Endodermal cell (in vitro differentiated cells): ENCODE measurements at regions not wholly inside any gene's neighbourhood (a gene's known extent, or its start where the extent isn't known, plus 50 kb on each side); places are given as distances from the start of the nearest gene placed in this dataset.

Experiments used
- DNase-seq: peaks from one replicate; pipeline ENCODE4 v3.0.0-alpha.2; 2017
- H3K27ac ChIP-seq: 2 replicates; pipeline ENCODE4 v1.5.1; 2013; ENCODE audit warnings: mild to moderate bottlenecking, low read depth, low read length, moderate library complexity
- H3K27me3 ChIP-seq: 2 replicates; pipeline ENCODE4 v1.6.1; 2013; ENCODE audit warnings: mild to moderate bottlenecking, low read length, moderate library complexity; ENCODE audit not compliant: insufficient read depth, control insufficient read depth, poor library complexity, severe bottlenecking
- H3K36me3 ChIP-seq: 2 replicates; pipeline ENCODE4 v1.7.0; 2013; ENCODE audit warnings: mild to moderate bottlenecking, low read length, moderate library complexity; ENCODE audit not compliant: control insufficient read depth, insufficient read depth
- H3K4me1 ChIP-seq: one replicate; pipeline ENCODE4 v1.7.0; 2013; ENCODE audit warnings: low read length; ENCODE audit not compliant: control insufficient read depth, insufficient read depth
- H3K4me3 ChIP-seq: 2 replicates; pipeline ENCODE4 v1.5.1; 2013; ENCODE audit warnings: mild to moderate bottlenecking, low read length, moderate library complexity
- H3K9ac ChIP-seq: 2 replicates; pipeline ENCODE4 v1.6.1; 2013; ENCODE audit warnings: mild to moderate bottlenecking, low read length, moderate library complexity; ENCODE audit not compliant: poor library complexity, severe bottlenecking; ENCODE audit errors: extremely low read depth
- H3K9me3 ChIP-seq: 2 replicates; pipeline ENCODE4 v1.6.1; 2013; ENCODE audit warnings: mild to moderate bottlenecking, low read length, moderate library complexity; ENCODE audit not compliant: control insufficient read depth
- H3K27ac Mint-ChIP-seq: 2 replicates; pipeline ENCODE4 v1.8.0; 2020; ENCODE audit warnings: mixed read lengths
- H3K27me3 Mint-ChIP-seq: 2 replicates; pipeline ENCODE4 v1.8.0; 2021; ENCODE audit warnings: mild to moderate bottlenecking, mixed read lengths; ENCODE audit not compliant: insufficient read depth
- H3K36me3 Mint-ChIP-seq: 2 replicates; pipeline ENCODE4 v1.8.0; 2020; ENCODE audit warnings: low read depth, mixed read lengths
- H3K4me1 Mint-ChIP-seq: 2 replicates; pipeline ENCODE4 v1.8.0; 2020; ENCODE audit warnings: mixed read lengths
- H3K4me3 Mint-ChIP-seq: 2 replicates; pipeline ENCODE4 v1.8.0; 2020; ENCODE audit warnings: mild to moderate bottlenecking, moderate library complexity, mixed read lengths
- H3K9me3 Mint-ChIP-seq: 2 replicates; pipeline ENCODE4 v1.8.0; 2020; ENCODE audit warnings: mild to moderate bottlenecking, mixed read lengths
- whole genome bisulfite sequencing, 2 experiments: methylation state at CpG; one replicate each; pipeline versions ENCODE4 v1.1.5 to v1.1.7; 2013; ENCODE audit warnings: missing lambda C conversion rate in 2 of 2, mixed read lengths in 1 of 2; ENCODE audit not compliant: insufficient coverage in 1 of 2, insufficient read length in 1 of 2; 5-methylcytosine and 5-hydroxymethylcytosine counted together
- TF ChIP-seq, protein P1 (sequence below): fragments of 200-600 bp; sonication (generic); conservative IDR thresholded peaks from 2 replicates; pipeline ENCODE4 v1.5.0; 2021; ENCODE audit warnings: antibody characterized with exemption, mild to moderate bottlenecking

DNA sequence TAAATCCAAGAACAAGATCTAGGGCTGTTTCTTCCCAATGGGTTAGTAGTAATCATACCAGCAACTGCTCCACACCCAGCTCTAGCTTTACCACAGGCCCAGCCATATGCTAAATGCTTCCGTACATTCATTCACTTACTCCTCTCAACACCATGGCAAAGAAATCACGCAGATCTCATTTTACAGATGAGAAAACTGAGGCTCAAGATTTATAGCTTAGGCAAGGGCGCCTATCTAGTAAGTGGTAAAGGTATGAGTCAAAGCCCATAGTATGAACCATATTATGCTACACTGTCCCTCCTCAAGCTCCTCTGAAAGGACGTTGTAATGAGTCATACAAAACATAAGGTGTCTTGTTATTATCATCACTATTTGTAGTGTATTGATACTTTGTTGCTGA is 82.2 kb downstream of the NIBAN1 start:
- Mint-ChIP-seq H3K4me1 (peaks cover 25% of the 10 kb centered on the region), H3K9me3 (no peaks in the 10 kb centered on the region)
- 86 to 100% methylated on average over 1 to 4 of the region's 4 CpGs for WGBS, 2 experiments

DNA sequence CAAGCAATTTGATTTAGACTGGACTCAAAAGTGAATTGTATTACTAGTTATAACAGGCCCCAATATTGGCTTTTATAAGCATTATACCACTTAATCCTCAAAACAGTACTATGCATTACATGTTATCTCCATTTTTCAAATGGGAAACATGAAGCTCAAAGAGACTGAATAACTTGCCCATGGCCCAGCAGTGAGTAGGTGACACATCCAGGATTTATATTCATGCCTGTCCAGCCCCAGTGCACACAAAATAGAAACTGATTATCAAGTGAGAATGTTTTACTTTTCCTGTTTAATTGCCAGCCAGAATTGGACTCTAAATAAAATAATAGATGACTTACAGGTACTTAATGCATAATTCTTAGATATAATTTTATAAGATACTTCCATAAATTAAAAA is 82.9 kb downstream of the NIBAN1 start:
- Histone ChIP-seq H3K4me1 (peaks cover 16% of the 10 kb centered on the region), H3K27ac (no peak overlapping the region), H3K9me3 (no peaks in the 10 kb centered on the region), H3K4me3 (no peak overlapping the region), H3K36me3 (no peaks in the 10 kb centered on the region), H3K27me3 (no peaks in the 10 kb centered on the region), H3K9ac (no peak overlapping the region)
- Mint-ChIP-seq H3K27ac (no peak overlapping the region), H3K9me3 (no peaks in the 10 kb centered on the region), H3K27me3 (no peaks in the 10 kb centered on the region), H3K4me3 (no peak overlapping the region), H3K4me1 (peaks cover 25% of the 10 kb centered on the region), H3K36me3 (no peaks in the 10 kb centered on the region)
- DNase-seq = no peak
- TF ChIP-seq, protein P1, sequence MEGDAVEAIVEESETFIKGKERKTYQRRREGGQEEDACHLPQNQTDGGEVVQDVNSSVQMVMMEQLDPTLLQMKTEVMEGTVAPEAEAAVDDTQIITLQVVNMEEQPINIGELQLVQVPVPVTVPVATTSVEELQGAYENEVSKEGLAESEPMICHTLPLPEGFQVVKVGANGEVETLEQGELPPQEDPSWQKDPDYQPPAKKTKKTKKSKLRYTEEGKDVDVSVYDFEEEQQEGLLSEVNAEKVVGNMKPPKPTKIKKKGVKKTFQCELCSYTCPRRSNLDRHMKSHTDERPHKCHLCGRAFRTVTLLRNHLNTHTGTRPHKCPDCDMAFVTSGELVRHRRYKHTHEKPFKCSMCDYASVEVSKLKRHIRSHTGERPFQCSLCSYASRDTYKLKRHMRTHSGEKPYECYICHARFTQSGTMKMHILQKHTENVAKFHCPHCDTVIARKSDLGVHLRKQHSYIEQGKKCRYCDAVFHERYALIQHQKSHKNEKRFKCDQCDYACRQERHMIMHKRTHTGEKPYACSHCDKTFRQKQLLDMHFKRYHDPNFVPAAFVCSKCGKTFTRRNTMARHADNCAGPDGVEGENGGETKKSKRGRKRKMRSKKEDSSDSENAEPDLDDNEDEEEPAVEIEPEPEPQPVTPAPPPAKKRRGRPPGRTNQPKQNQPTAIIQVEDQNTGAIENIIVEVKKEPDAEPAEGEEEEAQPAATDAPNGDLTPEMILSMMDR = no peak

More for the DNA sequence above, 82.2 kb downstream of the NIBAN1 start:
- Mint-ChIP-seq H3K27me3 (no peaks in the 10 kb centered on the region), H3K36me3 (no peaks in the 10 kb centered on the region), H3K4me3 (no peak overlapping the region), H3K27ac (no peak overlapping the region)
- no peaks in the 10 kb centered on the region for H3K27me3 ChIP-seq
- H3K36me3 ChIP-seq = no peaks in the 10 kb centered on the region
- H3K4me3 ChIP-seq = no peak overlapping the region
- no peak for DNase-seq
- no peaks in the 10 kb centered on the region for H3K9me3 ChIP-seq
- H3K4me1 ChIP-seq = peaks cover 16% of the 10 kb centered on the region
- no peak overlapping the region for H3K9ac ChIP-seq
- TF ChIP-seq, protein P1 = no peak
- no peak overlapping the region for H3K27ac ChIP-seq

DNA sequence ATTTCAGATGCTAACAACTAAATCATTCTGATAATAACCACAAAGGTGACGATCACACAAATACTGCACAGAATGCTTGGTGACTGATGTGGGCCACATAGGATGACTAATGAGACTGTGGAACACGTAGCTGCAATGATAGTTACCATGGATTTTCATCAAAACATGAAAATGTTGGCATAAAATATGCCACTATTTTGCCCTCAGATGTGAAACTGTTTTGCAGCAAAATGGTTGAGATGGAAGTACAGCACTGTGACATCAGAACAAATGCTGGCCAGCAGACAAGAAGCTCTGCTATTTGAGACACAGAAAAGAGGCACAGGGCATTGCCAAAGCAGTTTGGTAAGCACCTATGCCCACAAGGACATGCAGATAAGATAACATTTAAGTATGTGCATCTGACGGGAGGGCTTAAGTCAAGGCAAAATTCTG is 83.8 kb downstream of the NIBAN1 start:
- H3K9me3 Mint-ChIP-seq = no peaks in the 10 kb centered on the region

More for the DNA sequence above, 83.8 kb downstream of the NIBAN1 start:
- H3K27me3 ChIP-seq = no peaks in the 10 kb centered on the region
- no peaks in the 10 kb centered on the region for H3K9me3 ChIP-seq
- no peaks in the 10 kb centered on the region for H3K36me3 ChIP-seq
- no peak overlapping the region for H3K9ac ChIP-seq
- H3K27ac ChIP-seq = no peak overlapping the region
- no peak overlapping the region for H3K4me3 Mint-ChIP-seq
- TF ChIP-seq, protein P1 = no peak
- no peak overlapping the region for H3K4me3 ChIP-seq
- H3K36me3 Mint-ChIP-seq = no peaks in the 10 kb centered on the region
- peaks cover 27% of the 10 kb centered on the region for H3K4me1 Mint-ChIP-seq
- DNase-seq = no peak
- H3K27me3 Mint-ChIP-seq = peaks cover 6% of the 10 kb centered on the region
- no peak overlapping the region for H3K27ac Mint-ChIP-seq
- peaks cover 16% of the 10 kb centered on the region for H3K4me1 ChIP-seq
- 88 to 90% methylated on average over 2 to 3 of the region's 3 CpGs for WGBS, 2 experiments
